Stimulated activated CD8-positive, alpha-beta memory T cell treated with anti-CD3 and anti-CD28 coated beads, Interleukin-2, amount 100 ng/mL, for 48 hours (primary cell): ENCODE measurements at regions not wholly inside any gene's neighbourhood (a gene's known extent, or its start where the extent isn't known, plus 50 kb on each side); places are given as distances from the start of the nearest gene placed in this dataset.

Source experiments
- DNase-seq, 2 donors: peaks; one replicate each; pipeline ENCODE4 v3.0.0-alpha.2; 2020; ENCODE audit warnings: low read depth in 2 of 2

- no peak for DNase-seq
Measured at GRCh38 chr18:2035056-2035455, 536.2 kb downstream of the METTL4 start.

- no peak for DNase-seq
Measured at GRCh38 chr18:2036086-2036485, 535.2 kb downstream of the METTL4 start.

- DNase-seq = no peak
Measured at GRCh38 chr18:2040279-2040678, 531.0 kb downstream of the METTL4 start.

DNA sequence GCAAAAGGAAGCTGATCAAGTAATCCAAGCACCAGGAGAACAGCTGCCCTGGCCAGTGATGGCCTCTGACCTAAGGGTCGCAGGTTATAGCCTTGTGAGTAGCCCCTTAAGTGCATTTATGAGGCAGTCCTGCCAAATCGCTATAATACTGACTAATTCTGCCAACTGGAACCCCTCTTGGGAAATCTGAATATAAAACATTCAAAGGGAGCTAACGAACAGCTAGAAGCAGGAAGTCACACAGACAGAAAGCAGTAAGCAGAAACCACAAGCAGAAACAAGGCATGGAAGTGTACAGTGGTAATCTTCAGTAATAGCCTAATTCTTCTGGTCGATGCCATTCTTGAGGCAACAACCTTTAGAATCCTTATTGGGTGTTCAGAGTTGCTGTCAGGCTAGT, 521.3 kb downstream of the METTL4 start:
- no peak for DNase-seq

DNA sequence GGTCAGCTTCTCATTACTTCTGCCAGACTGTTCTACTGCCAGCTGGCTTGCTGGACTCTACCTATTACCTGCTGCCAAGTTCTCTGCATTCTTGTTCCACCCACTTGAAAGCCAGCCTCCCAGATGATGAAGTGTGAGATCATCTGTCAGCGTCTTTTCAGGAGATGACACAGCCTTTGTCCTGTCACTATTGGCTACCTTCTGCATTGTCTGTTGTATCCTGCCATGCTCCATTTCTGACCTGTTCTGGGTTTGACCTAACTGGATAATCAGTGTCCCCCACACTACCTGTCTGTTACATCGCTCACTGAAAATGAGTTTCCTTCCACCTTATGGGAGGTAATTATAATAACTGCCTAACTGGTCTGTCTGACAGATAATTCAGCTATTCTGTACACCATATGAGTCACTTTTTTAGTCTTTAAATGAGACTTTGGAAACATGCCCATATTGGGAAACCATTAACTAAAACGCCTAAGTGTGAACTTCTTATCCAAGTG, 520.6 kb downstream of the METTL4 start:
- no peak for DNase-seq

DNA sequence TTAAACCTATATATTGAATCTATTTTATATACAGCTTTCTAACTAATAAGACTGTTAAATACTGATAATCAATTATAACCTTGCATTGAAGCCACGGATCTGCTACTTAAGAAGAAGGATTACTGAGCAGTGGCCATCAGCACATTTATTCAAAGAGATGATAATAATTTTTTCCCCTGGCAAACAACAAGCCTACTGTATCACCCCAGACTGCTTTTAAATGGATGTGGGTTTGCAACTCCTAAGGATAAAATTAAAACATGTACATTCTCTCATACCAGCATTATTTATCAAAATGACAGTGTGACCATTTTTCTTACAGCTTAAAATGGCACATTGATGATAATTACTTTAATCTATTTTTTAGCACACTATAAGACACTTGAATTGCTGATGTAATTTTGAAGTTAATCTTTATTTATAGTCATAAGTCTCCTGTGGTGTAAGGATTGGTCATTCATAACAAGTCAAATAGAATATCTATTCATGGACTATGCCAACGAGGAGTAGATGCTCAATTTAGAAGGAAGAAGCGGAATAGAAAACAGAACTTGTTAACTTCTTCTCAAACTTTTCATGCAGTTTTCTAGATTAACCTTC, 517.7 kb downstream of the METTL4 start:
- no peak for DNase-seq

DNA sequence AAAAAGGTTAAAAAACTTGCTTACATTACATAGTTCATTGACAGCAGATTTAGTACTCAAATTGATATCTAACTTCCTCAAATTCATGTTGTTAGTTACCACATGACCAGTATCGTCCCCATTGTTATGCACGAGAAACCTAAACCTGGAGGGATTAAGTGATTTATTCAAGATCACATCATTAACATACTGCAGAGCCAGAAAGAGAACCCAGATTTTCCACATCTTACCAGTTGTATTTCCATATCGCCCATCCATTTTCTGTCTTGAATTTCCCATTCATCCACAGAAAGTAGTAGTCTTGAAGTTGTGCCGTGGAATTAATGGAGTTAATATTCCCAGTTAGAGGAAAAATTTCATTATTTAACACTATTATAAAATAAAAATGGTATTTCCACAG, 512.0 kb downstream of the METTL4 start:
- DNase-seq = no peak

DNA sequence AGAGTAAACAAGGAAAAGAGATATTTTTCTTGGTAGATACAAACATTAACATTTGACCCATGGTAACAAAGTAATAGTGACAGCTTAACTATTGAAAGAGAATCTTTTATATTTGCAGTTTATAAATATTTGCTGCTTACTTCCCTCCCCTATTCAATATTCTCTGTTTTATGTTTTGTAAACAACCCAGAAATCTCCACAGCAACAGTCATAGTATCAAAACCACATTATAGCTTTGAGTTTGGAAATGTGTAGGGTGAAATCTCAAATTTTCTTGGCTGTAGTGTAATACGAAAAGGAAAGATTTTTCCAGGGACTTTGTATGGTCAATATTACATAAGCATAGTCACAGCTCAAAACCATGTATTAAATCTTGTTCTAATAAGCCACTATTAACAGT, 511.2 kb downstream of the METTL4 start:
- no peak for DNase-seq

DNA sequence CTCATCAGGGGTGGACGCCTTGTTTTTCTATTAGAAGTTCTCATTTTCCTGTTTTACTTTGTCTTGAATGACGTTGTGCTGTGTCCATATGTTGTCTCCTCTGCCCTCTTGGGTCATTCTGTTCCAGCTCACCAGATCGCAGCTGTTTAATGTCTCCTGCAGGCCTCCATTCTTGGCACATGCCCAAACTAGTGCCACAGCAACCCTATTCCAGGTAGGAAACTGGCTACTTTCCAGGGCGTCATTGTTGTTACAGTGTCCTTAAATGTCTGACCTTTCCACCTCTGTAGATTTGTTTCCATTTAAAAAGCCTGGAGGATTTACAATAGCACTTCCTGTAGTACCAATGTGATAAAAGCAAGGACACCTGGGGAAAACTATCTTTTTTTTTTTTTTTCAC, 500.7 kb downstream of the METTL4 start:
- no peak for DNase-seq

GRCh38 chr18:2075499-2075898, 495.8 kb downstream of the METTL4 start:
- no peak for DNase-seq

DNA sequence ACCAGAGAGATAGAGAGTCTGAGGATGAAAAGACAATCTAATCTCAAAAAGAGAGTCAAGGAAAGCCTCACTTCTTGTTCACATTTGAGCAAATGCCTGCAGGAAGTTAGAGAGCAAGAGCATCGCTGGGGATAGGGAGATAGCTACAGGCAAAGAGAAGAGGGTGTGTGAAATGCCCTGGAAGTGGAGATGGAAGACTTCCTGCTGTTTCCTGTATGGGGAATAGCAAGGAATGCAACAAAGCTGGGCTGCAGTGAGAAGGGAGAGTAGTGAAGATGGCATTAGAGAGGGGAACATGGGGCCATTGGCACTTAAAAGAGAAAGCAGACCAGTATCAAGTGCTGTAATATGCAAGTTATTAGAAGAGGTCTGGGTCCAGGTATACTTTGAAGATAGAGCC, 488.6 kb downstream of the METTL4 start:
- no peak for DNase-seq

- no peak for DNase-seq
Measured at GRCh38 chr18:2083691-2084090, 487.6 kb downstream of the METTL4 start.

DNA sequence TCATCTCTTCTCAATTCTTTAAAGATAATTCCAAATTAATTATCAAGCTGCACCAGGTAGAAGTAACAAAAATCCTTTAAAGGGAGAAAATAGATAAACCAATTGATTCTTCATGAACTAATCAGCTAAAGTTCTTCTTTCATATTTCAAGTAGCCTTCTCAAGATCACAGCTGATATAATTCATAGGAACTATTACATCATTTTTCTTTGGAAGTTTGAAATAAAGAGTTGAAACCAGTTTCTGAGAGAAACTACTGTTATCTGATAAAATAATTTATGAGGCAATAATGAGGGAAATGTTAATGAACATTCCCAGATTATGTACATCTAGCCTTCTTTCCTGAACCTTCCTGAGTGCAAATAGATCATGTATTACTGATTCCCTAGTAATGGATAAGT, 484.9 kb downstream of the METTL4 start:
- no peak for DNase-seq

GRCh38 chr18:2087877-2088673, 483.2 kb downstream of the METTL4 start:
- no peak for DNase-seq

DNA sequence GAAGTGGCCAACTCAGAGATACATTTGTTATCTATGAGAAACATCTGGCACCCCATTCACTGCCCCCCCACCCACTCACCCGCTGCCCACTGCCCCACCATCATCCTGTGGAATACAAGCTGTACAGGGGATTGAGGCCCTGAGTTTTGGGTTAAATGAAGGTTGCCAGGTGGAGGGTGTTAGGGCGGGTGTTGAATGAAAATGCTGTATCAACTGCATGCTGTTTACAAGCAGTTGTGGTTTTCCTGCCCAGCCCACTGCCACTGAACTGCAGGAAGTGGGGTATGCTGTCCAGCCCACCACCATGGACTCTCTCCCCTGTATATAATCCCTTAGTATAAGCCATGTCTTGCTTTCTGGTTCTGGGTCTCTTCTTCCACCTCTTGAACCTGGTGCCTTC, 481.9 kb downstream of the METTL4 start:
- no peak for DNase-seq

- no peak for DNase-seq
Measured at GRCh38 chr18:2091937-2092336, 479.4 kb downstream of the METTL4 start.

- no peak for DNase-seq
Measured at GRCh38 chr18:2096551-2096950, 474.8 kb downstream of the METTL4 start.

DNA sequence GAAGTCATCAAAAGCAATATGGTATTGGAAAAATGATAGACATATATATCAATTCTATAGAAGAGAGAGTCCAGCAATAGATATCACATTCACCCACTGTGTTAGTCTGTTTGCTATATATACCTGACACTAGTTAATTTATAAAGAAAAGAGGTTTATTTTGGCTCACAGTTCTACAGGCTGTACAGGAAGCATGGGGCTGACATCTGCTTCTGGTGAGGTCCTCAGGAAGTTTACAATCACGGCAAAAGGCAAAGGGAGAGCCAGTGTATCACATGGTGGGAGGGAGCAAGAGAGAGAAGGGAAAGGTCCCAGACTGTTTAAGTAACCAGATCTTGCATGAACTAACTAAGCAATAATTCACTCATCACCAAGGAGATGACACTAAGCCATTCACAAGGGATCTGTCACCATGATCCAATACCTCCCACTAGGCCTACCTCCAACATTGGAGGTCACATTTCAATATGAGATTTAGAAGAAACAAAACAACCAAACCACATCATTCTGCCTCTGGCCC, 470.6 kb downstream of the METTL4 start:
- no peak for DNase-seq

GRCh38 chr18:2102022-2102421, 469.3 kb downstream of the METTL4 start:
- no peak for DNase-seq

GRCh38 chr18:2103299-2103698, 468.0 kb downstream of the METTL4 start:
- no peak for DNase-seq

GRCh38 chr18:2104620-2105462, 466.5 kb downstream of the METTL4 start:
- DNase-seq = peak; percentile 27

GRCh38 chr18:2108591-2108990, 462.7 kb downstream of the METTL4 start:
- DNase-seq = no peak
